SK-N-MC (cell line): ENCODE measurements at regions not wholly inside any gene's neighbourhood (a gene's known extent, or its start where the extent isn't known, plus 50 kb on each side); places are given as distances from the start of the nearest gene placed in this dataset.

Experiments
- EZH2 ChIP-seq: fragments of 200-600 bp; sonication (generic); IDR thresholded peaks from one replicate; pipeline ENCODE4 v1.6.1; 2017; ENCODE audit warnings: antibody characterized with exemption
- FOXP2 ChIP-seq: optimal IDR thresholded peaks from 2 replicates; pipeline ENCODE3; 2011; ENCODE audit warnings: mild to moderate bottlenecking, moderate library complexity; ENCODE audit not compliant: insufficient read depth; ENCODE audit errors: extremely low read length, control extremely low read depth
- POLR2AphosphoS5 ChIP-seq: IDR thresholded peaks from 2 replicates; pipeline ENCODE4 v1.6.1; 2012; ENCODE audit warnings: mild to moderate bottlenecking, low read depth, low read length, borderline replicate concordance

DNA sequence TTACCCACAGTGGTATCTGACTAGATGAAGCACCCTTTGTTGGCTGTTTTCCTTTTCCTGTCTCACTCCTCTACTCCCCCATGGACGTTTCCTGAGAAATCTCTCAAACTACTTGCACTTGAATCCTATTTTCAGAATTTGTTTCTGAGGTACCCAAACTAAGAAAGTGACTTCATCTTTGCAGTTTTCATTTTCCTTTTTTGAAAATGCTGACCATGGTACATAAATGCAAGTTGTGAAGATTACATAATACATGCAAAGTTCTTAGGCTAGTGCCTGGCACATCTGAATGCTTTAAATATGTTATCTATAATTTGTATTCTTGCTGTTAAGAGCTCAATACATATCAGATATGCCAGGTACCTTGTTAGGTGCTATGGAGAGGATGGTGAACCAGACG is 644.7 kb upstream of the TENM4 start:
- TF ChIP-seq EZH2 (no peak), POLR2AphosphoS5 (no peak), FOXP2 (no peak)
